ENCODE measurements at regions not wholly inside any gene's neighbourhood (a gene's known extent, or its start where the extent isn't known, plus 50 kb on each side); places are given as distances from the start of the nearest gene placed in this dataset.
A peak's percentile ranks its signal among the peaks of the same experiment; 100 is the strongest.

DNA sequence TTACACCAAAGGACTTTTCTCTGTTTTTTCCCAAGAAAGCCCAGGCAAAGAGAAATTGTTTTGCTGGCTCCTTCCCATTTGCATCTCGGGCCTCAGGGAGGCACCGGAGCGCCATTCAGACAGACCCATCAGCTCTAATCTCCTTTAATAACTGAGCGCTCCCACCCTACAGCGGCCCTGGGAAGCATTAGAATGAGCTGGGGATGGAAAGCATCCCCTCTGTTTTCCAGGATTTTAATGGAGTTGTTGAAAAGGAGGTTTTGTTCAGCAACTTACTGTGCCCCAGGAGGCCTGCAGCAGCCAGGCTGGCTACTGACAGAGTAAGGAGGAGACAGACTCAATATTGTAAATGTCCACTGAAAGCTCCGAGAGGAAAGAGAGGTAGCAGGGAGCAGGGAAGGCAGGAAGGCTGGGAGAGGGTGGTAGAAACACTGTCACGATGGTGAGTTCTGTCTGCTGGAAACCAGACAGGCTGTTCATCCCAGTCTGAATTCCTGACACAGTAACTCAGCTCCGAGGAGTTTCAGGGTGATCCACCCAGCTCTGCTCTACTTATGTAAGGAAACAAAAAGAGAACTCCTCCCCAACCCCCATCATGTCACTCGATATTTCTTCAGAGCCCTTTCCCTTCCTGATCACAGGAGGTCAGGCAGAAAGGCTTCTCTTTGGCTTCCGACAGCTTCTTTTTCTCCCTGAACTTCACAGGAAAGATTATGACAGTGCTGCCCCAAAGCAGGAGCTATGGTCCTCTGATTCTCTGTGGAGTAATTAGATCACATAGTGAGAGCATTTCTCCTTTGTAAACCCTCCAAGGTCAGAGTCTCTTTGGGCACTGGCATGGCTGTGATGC, 62.5 kb upstream of the TMEM132D start:
- peaks cover 1% of the 10 kb centered on the region for H3K36me3 Mint-ChIP-seq (ENCODE audit: insufficient read depth)
- DNase-seq (ENCODE audit: low spot score, unreplicated experiment), result no peak
- H3K27me3 Mint-ChIP-seq, result peaks cover 9% of the 10 kb centered on the region
- peak overlapping the region; percentile 67 for H3K27ac Mint-ChIP-seq
- TF ChIP-seq CTCF (IDR thresholded peaks at IDR 0.05; ENCODE audit: unreplicated experiment), result no peak
- H3K4me1 Mint-ChIP-seq (ENCODE audit: low read depth), result peaks cover 25% of the 10 kb centered on the region
- H3K9me3 Mint-ChIP-seq (ENCODE audit: low read depth), result peaks cover 5% of the 10 kb centered on the region
- no peak overlapping the region for H3K4me3 Mint-ChIP-seq (ENCODE audit: low read depth)

DNA sequence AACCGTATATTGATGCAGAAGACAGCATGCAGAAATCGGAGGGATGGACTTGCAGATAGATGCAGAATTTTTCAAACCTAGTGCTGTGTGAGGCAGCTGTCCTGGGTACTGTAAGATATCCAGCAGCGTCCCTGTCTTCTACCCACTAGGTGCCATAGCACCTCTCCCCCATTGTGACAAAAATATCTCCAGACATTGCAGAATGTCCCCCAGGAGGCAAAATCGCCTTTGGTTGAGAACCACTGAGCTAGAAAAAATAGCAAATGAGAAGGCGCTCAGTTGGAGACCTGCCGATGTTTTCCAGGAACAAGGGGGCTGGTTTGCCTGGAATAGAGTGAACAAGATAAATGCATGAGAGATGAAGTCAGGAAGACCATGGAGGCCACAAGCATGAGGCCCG, 67.9 kb upstream of the TMEM132D start:
- no peaks in the 10 kb centered on the region for H3K9me3 Mint-ChIP-seq (ENCODE audit: low read depth)
- H3K36me3 Mint-ChIP-seq (ENCODE audit: insufficient read depth), result no peaks in the 10 kb centered on the region
- H3K27ac Mint-ChIP-seq, result no peak overlapping the region
- DNase-seq (ENCODE audit: low spot score, unreplicated experiment), result no peak
- TF ChIP-seq CTCF (IDR thresholded peaks at IDR 0.05; ENCODE audit: unreplicated experiment), result no peak
- H3K27me3 Mint-ChIP-seq, result peaks cover 11% of the 10 kb centered on the region
- no peak overlapping the region for H3K4me3 Mint-ChIP-seq (ENCODE audit: low read depth)
- H3K4me1 Mint-ChIP-seq (ENCODE audit: low read depth), result peaks cover 2% of the 10 kb centered on the region

DNA sequence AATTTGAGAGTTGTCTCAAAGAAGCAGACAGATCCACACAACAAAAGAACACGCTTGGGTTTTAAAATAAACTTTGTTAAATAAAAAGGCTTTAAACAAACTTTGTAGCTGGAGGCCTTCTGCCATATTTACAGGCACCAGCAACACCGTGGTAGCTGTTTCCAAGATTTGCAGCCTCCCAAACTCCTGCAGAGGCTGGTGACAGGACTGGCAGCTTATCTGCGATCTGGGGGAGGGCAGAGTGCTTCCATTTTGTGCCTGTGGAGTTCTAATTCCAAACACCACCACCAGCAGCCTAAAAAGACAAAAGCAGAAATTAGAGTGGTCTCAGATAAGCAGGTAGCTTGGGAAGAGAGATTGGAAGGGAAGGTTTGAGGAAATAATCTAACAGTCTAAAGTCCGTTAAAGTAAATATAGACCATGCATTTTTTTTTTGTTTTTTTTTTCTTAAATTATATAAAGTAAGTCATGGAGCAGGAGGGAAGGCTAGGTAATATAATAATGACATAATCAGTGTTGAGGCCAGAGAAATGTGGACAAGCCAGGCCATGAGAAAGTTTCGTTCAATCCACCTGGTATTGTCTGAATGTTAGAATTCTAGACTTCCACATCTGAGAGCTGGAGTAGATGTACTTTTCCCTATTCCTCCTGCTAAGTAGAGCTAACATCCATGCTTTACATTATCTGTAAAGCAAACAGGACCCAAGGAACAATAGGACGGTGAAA, 69.6 kb upstream of the TMEM132D start:
- no peak for DNase-seq (ENCODE audit: low spot score, unreplicated experiment)
- Mint-ChIP-seq H3K27ac (no peak overlapping the region), H3K4me1 (ENCODE audit: low read depth) (peaks cover 2% of the 10 kb centered on the region), H3K36me3 (ENCODE audit: insufficient read depth) (no peaks in the 10 kb centered on the region), H3K4me3 (ENCODE audit: low read depth) (no peak overlapping the region), H3K27me3 (peaks cover 14% of the 10 kb centered on the region), H3K9me3 (ENCODE audit: low read depth) (no peaks in the 10 kb centered on the region)
- no peak for TF ChIP-seq CTCF (IDR thresholded peaks at IDR 0.05; ENCODE audit: unreplicated experiment)

GRCh38 chr12:129984106-129984505, 80.3 kb upstream of the TMEM132D start:
- Mint-ChIP-seq H3K4me1 (ENCODE audit: low read depth) (no peaks in the 10 kb centered on the region), H3K27ac (no peak overlapping the region), H3K36me3 (ENCODE audit: insufficient read depth) (no peaks in the 10 kb centered on the region), H3K9me3 (ENCODE audit: low read depth) (no peaks in the 10 kb centered on the region), H3K4me3 (ENCODE audit: low read depth) (no peak overlapping the region), H3K27me3 (peaks cover 48% of the 10 kb centered on the region)
- no peak for DNase-seq (ENCODE audit: low spot score, unreplicated experiment)
- TF ChIP-seq CTCF (IDR thresholded peaks at IDR 0.05; ENCODE audit: unreplicated experiment), result no peak

- H3K36me3 Mint-ChIP-seq (ENCODE audit: insufficient read depth), result no peaks in the 10 kb centered on the region
- TF ChIP-seq CTCF (IDR thresholded peaks at IDR 0.05; ENCODE audit: unreplicated experiment), result no peak
- no peaks in the 10 kb centered on the region for H3K4me1 Mint-ChIP-seq (ENCODE audit: low read depth)
- no peak for DNase-seq (ENCODE audit: low spot score, unreplicated experiment)
- no peak overlapping the region for H3K27ac Mint-ChIP-seq
- no peaks in the 10 kb centered on the region for H3K9me3 Mint-ChIP-seq (ENCODE audit: low read depth)
- no peak overlapping the region for H3K4me3 Mint-ChIP-seq (ENCODE audit: low read depth)
- peaks cover 39% of the 10 kb centered on the region for H3K27me3 Mint-ChIP-seq
These were observed 84.0 kb upstream of the TMEM132D start for GRCh38 chr12:129987841-129988240.

Measured in progenitor cell of endocrine pancreas (in vitro differentiated cells).